K562 (cell line): ENCODE measurements at regions not wholly inside any gene's neighbourhood (a gene's known extent, or its start where the extent isn't known, plus 50 kb on each side); places are given as distances from the start of the nearest gene placed in this dataset.

ENCODE experiments used
- ATAC-seq: fragments of 200-7000 bp; cut with Tn5 transposase; 3 replicates; pipeline ENCODE4 v1.9.1; 2020; ENCODE audit warnings: moderate library complexity
- BruUV-seq: library from RNA; stranded (reverse); fragments of 400-500 nt; replicated peaks from 2 replicates; lab custom pipeline; 2021; lab: Mats Ljungman, UMichigan
- CTCF ChIA-PET: fragments of 300-600 bp; formaldehyde crosslinking; extraction: SDS; loops from one replicate; lab custom pipeline; 2021; ENCODE audit warnings: low intra/inter-chr PET ratio; lab: Yijun Ruan, JAX
- POLR2A ChIA-PET: fragments of 300-600, 350-650 bp; sonication (Branson Sonifier 250); formaldehyde crosslinking; extraction: SDS; loops from one replicate; lab custom pipeline; 2021; ENCODE audit warnings: antibody characterized with exemption, inconsistent platforms; lab: Yijun Ruan, JAX
- DNase-seq, 4 experiments: peaks; one replicate each; pipeline versions ENCODE4 v3.0.0 to v3.0.0-alpha.2; 2011 to 2018; ENCODE audit warnings: low spot score in 3 of 4, mixed read lengths in 3 of 4; ENCODE audit errors: extremely low read depth in 1 of 4
- FAIRE-seq: peaks from 2 replicates; lab custom pipeline; 2011; peaks lifted over from hg19 to GRCh38; lab: Jason Lieb, UNC
- H2AFZ ChIP-seq: 2 replicates; pipeline ENCODE4 v1.6.0; 2011; ENCODE audit warnings: low read depth, low read length, control low read depth, inconsistent platforms
- H3K27ac ChIP-seq: fragments of 200-600 bp; 3 replicates; pipeline ENCODE4 v1.8.0; 2011; ENCODE audit warnings: low read depth, mild to moderate bottlenecking, control low read depth, inconsistent platforms, low read length, moderate library complexity, mixed read lengths; ENCODE audit errors: extremely low read depth
- H3K27me3 ChIP-seq, 2 experiments: fragments of 300-600 bp in 1 of 2; 2 replicates in 1 of 2; 3 replicates in 1 of 2; pipeline versions ENCODE4 v1.6.0 to v1.8.0; 2011; ENCODE audit warnings: inconsistent platforms in 2 of 2, low read length in 2 of 2, mild to moderate bottlenecking in 1 of 2, mixed read lengths in 1 of 2, moderate library complexity in 1 of 2; ENCODE audit not compliant: control insufficient read depth in 2 of 2, insufficient read depth in 2 of 2
- H3K36me3 ChIP-seq: fragments of 300-600 bp; 3 replicates; pipeline ENCODE4 v1.8.0; 2011; ENCODE audit warnings: mild to moderate bottlenecking, low read length, inconsistent platforms; ENCODE audit not compliant: control insufficient read depth, insufficient read depth
- H3K4me1 ChIP-seq, 2 experiments: fragments of 200-600 bp in 1 of 2; replicated peaks in 1 of 2; 2 replicates in 1 of 2; 3 replicates in 1 of 2; pipeline versions ENCODE4 v1.5.1 to v1.8.0; 2011; ENCODE audit warnings: inconsistent platforms in 2 of 2, low read length in 2 of 2, mild to moderate bottlenecking in 1 of 2, mixed read lengths in 1 of 2, moderate library complexity in 1 of 2; ENCODE audit not compliant: control insufficient read depth in 2 of 2, insufficient read depth in 2 of 2
- H3K4me2 ChIP-seq: 2 replicates; pipeline ENCODE4 v1.6.1; 2011; ENCODE audit warnings: low read length, control low read depth, inconsistent platforms, mixed read lengths; ENCODE audit not compliant: insufficient read depth
- H3K4me3 ChIP-seq: fragments of 200-600 bp; sonication (generic), shearing (Covaris generic); 2 replicates; pipeline ENCODE4 v1.5.1; 2016; ENCODE audit warnings: control low read depth, inconsistent platforms
- H3K79me2 ChIP-seq: fragments of 200-600 bp; 3 replicates; pipeline ENCODE4 v1.8.0; 2011; ENCODE audit warnings: low read length, inconsistent platforms; ENCODE audit not compliant: control insufficient read depth, insufficient read depth
- H3K9ac ChIP-seq, 2 experiments: 2 replicates each; pipeline versions ENCODE4 v1.6.0 to v1.6.1; 2011; ENCODE audit warnings: low read depth in 2 of 2, low read length in 2 of 2, control low read depth in 1 of 2, inconsistent platforms in 1 of 2, mild to moderate bottlenecking in 1 of 2, mixed read lengths in 1 of 2; ENCODE audit not compliant: insufficient read depth in 1 of 2
- H3K9me1 ChIP-seq: one replicate; pipeline ENCODE4 v1.6.0; 2011; ENCODE audit warnings: inconsistent platforms, mild to moderate bottlenecking, low read length, moderate library complexity; ENCODE audit not compliant: control insufficient read depth, insufficient read depth
- H3K9me3 ChIP-seq: replicated peaks from 2 replicates; pipeline ENCODE4 v1.5.1; 2011; ENCODE audit warnings: low read depth, low read length, inconsistent platforms; ENCODE audit not compliant: control insufficient read depth, insufficient read depth
- H4K20me1 ChIP-seq: replicated peaks from 2 replicates; pipeline ENCODE4 v1.6.1; 2011; ENCODE audit warnings: low read length, inconsistent platforms, mixed read lengths; ENCODE audit not compliant: control insufficient read depth, insufficient read depth
- ARID1B ChIP-seq: fragments of 450-650 bp; IDR thresholded peaks from 2 replicates; pipeline ENCODE4 v1.6.1; 2016; ENCODE audit warnings: antibody characterized with exemption, mild to moderate bottlenecking, inconsistent platforms
- C11orf30 ChIP-seq: fragments of 450-650 bp; IDR thresholded peaks from 2 replicates; pipeline ENCODE4 v1.6.1; 2016; ENCODE audit warnings: low read depth, mild to moderate bottlenecking
- CBFA2T2 ChIP-seq: fragments of 450-650 bp; conservative IDR thresholded peaks from 2 replicates; pipeline ENCODE4 v1.6.1; 2017; ENCODE audit warnings: mild to moderate bottlenecking
- CBFA2T3 ChIP-seq: fragments of 450-650 bp; IDR thresholded peaks from 2 replicates; pipeline ENCODE4 v1.6.1; 2017
- CBX1 ChIP-seq: sonication (generic); IDR thresholded peaks from 2 replicates; pipeline ENCODE4 v1.6.1; 2016; ENCODE audit warnings: antibody characterized with exemption, low read depth, mild to moderate bottlenecking
- FOXK2 ChIP-seq, 2 experiments: fragments of 450-650 bp; IDR thresholded peaks in 1 of 2; conservative IDR thresholded peaks in 1 of 2; 2 replicates each; pipeline ENCODE4 v1.6.1; 2016; ENCODE audit warnings: low read depth in 2 of 2, mild to moderate bottlenecking in 1 of 2
- JUND ChIP-seq, 2 experiments: IDR thresholded peaks; 2 replicates in 1 of 2; 3 replicates in 1 of 2; pipeline ENCODE4 v1.6.1; 2011; ENCODE audit warnings: borderline replicate concordance in 2 of 2, low read depth in 2 of 2, low read length in 2 of 2, improper control_type of control experiment in 1 of 2, missing biosample characterization in 1 of 2, missing genetic modification characterization in 1 of 2, missing genetic modification reagents in 1 of 2
- MAFF ChIP-seq: IDR thresholded peaks from 2 replicates; pipeline ENCODE4 v1.6.1; 2012; ENCODE audit warnings: low read length, improper control_type of control experiment
- MAFG ChIP-seq: fragments of 450-650 bp; conservative IDR thresholded peaks from 2 replicates; pipeline ENCODE4 v1.6.1; 2016; ENCODE audit warnings: missing genetic modification characterization, missing compliant biosample characterization
- NFIC ChIP-seq: fragments of 450-650 bp; IDR thresholded peaks from 2 replicates; pipeline ENCODE4 v1.6.1; 2017; ENCODE audit warnings: mild to moderate bottlenecking, inconsistent platforms
- POLR2AphosphoS5 ChIP-seq: IDR thresholded peaks from 2 replicates; pipeline ENCODE4 v1.6.1; 2011; ENCODE audit warnings: mild to moderate bottlenecking, low read depth, low read length, moderate library complexity; ENCODE audit not compliant: control insufficient read depth, insufficient read depth
- SOX6 ChIP-seq: fragments of 450-650 bp; IDR thresholded peaks from 2 replicates; pipeline ENCODE4 v1.6.1; 2014; ENCODE audit warnings: mild to moderate bottlenecking
- TAL1 ChIP-seq: fragments of 450-650 bp; IDR thresholded peaks from 2 replicates; pipeline ENCODE4 v1.6.1; 2016; ENCODE audit warnings: mild to moderate bottlenecking
- TCF3 ChIP-seq: sonication (generic); formaldehyde crosslinking; IDR thresholded peaks from 2 replicates; pipeline ENCODE4 v1.4.0; 2020; ENCODE audit warnings: mild to moderate bottlenecking, missing genetic modification reagents
- TRIM28 ChIP-seq: fragments of 450-650 bp; IDR thresholded peaks from 2 replicates; pipeline ENCODE4 v1.6.1; 2017
- ZBTB7A ChIP-seq: IDR thresholded peaks from 2 replicates; pipeline ENCODE4 v1.6.1; 2011; ENCODE audit warnings: low read depth, mild to moderate bottlenecking, low read length, moderate library complexity, borderline replicate concordance; ENCODE audit not compliant: control insufficient read depth
- ZFP30 ChIP-seq: fragments of 250-450 bp; sonication (Bioruptor Pico); IDR thresholded peaks from 2 replicates; pipeline ENCODE4 v1.8.0; 2022; ENCODE audit warnings: moderate library complexity, mild to moderate bottlenecking, inconsistent platforms, borderline replicate concordance
- ZNF507 ChIP-seq: conservative IDR thresholded peaks from 2 replicates; pipeline ENCODE4 v1.6.1; 2017; ENCODE audit warnings: missing genetic modification characterization, missing compliant biosample characterization
- ZNF79 ChIP-seq: fragments of 250-450 bp; sonication (Bioruptor Pico); IDR thresholded peaks from 2 replicates; pipeline ENCODE4 v1.4.0; 2020; ENCODE audit warnings: low read depth, mild to moderate bottlenecking, moderate library complexity
- WGBS: fragments of 100-300 bp; shearing (Covaris generic); methylation state at CpG from one replicate; pipeline ENCODE4 v1.1.6; 2016; ENCODE audit warnings: low coverage, mixed read lengths; ENCODE audit not compliant: insufficient coverage; ENCODE audit errors: missing lambda C conversion rate; 5-methylcytosine and 5-hydroxymethylcytosine counted together
- in situ Hi-C: fragments of 300-500 bp; cut with MboI; formaldehyde crosslinking; loops from 4 replicates; pipeline ENCODE4 v1.15.0; 2018; ENCODE audit warnings: inconsistent platforms, mixed read lengths
- intact Hi-C: fragments of 100-400 bp; cut with micrococcal nuclease; formaldehyde crosslinking; loops from 2 replicates; pipeline ENCODE4 v1.14.2; 2022
- TF ChIP-seq, protein P1 (sequence below): fragments of 450-650 bp; conservative IDR thresholded peaks from 2 replicates; pipeline ENCODE4 v1.6.1; 2016; ENCODE audit warnings: missing genetic modification characterization, low read depth, mild to moderate bottlenecking, missing compliant biosample characterization, moderate library complexity
- TF ChIP-seq, protein P2 (sequence below): fragments of 450-650 bp; formaldehyde crosslinking; IDR thresholded peaks from 2 replicates; pipeline ENCODE4 v1.4.0; 2020; ENCODE audit warnings: mild to moderate bottlenecking
- TF ChIP-seq, protein P3 (sequence below): sonication (generic); formaldehyde crosslinking; IDR thresholded peaks from 2 replicates; pipeline ENCODE4 v1.8.1; 2023; ENCODE audit warnings: mild to moderate bottlenecking, missing genetic modification reagents, moderate library complexity

DNA sequence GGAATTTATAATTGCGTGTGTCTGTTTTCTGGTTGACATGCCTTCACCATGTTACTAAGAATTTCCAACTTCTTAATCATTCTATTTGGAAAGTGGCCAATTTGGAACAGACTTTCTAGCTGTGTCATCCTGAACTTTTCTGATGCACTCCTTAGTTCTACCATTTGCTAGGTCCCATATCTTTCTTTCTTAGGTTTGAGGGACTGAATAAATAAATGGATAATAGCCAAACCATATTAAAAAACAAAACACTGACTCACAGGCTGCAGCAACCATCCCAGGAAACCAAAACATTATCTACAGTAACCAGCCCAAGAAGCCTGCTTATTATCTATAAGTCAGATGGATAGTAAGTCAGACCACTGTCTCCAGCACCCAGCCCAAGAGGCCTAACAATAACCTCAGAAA lies 57.5 kb upstream of the PLET1 start:
- peak; percentile 54 for FAIRE-seq
- Histone ChIP-seq H3K27ac (no peak overlapping the region), H3K4me2 (no peak overlapping the region), H3K4me1 (no peaks in the 10 kb centered on the region; a peak in 2 of 5 replicates), H3K27me3 (peaks cover 0 to 8% of the 10 kb centered on the region in 2 experiments; a peak in 2 of 5 replicates), H3K4me3 (no peak overlapping the region), H3K79me2 (no peaks in the 10 kb centered on the region), H3K9ac (no peak overlapping the region), H3K9me1 (no peaks in the 10 kb centered on the region), H3K9me3 (peaks cover 4% of the 10 kb centered on the region; the same call in 1 of the 2 replicates), H4K20me1 (no peaks in the 10 kb centered on the region), H3K36me3 (no peaks in the 10 kb centered on the region), H2AFZ (no peak overlapping the region)
- ChIA-PET POLR2A (interaction anchor here (0.9 kb wide), 1 partner anchor 16 kb away, joined by 3 read pairs; no protein-coding TSS in a partner anchor), CTCF (no interaction called here)
- 0% methylated on average over 1 of the region's 1 CpG for WGBS
- intact Hi-C loops (no loop called here), in situ Hi-C loops (no loop called here)
- BruUV-seq = no TSS peak
- peak in 2 of 4 experiments; percentile 36 to 43 for DNase-seq
- no peak for ATAC-seq
- TF ChIP-seq ZNF507 (tag) (no peak), ARID1B (peak; percentile 46; the same call in 1 of the 2 replicates), MAFF (peak; percentile 33; the same call in 1 of the 2 replicates), CBFA2T2 (peak; percentile 53), ZFP30 (no peak), ZBTB7A (no peak), NFIC (peak; percentile 90), CBX1 (no peak), CBFA2T3 (peak; percentile 71), POLR2AphosphoS5 (0 out of 2 replicates have a peak, but pooled peaks have one; percentile 25), C11orf30 (peak; percentile 76), TCF3 (peak; percentile 15; the same call in 1 of the 2 replicates), TRIM28 (peak; percentile 50; the same call in 1 of the 2 replicates), JUND (IDR thresholded peaks at IDR 0.05; ENCODE audit: borderline replicate concordance, low read depth, low read length) (no peak), JUND (tag; IDR thresholded peaks at IDR 0.05; ENCODE audit: borderline replicate concordance, low read depth, low read length) (peak; percentile 28; the same call in 1 of the 3 replicates), TAL1 (peak; percentile 26; the same call in 1 of the 2 replicates), ZNF79 (CRISPR knock-in tag) (no peak), MAFG (tag) (peak; percentile 57), FOXK2 (conservative IDR thresholded peaks at IDR 0.05 in 1 of 2, IDR thresholded peaks at IDR 0.05 in 1 of 2; ENCODE audit: low read depth in 2 of 2) (no peak), SOX6 (0 out of 2 replicates have a peak, but pooled peaks have one; percentile 23)
- TF ChIP-seq, protein P1, sequence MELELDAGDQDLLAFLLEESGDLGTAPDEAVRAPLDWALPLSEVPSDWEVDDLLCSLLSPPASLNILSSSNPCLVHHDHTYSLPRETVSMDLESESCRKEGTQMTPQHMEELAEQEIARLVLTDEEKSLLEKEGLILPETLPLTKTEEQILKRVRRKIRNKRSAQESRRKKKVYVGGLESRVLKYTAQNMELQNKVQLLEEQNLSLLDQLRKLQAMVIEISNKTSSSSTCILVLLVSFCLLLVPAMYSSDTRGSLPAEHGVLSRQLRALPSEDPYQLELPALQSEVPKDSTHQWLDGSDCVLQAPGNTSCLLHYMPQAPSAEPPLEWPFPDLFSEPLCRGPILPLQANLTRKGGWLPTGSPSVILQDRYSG (tag) = no peak
- TF ChIP-seq, protein P2, sequence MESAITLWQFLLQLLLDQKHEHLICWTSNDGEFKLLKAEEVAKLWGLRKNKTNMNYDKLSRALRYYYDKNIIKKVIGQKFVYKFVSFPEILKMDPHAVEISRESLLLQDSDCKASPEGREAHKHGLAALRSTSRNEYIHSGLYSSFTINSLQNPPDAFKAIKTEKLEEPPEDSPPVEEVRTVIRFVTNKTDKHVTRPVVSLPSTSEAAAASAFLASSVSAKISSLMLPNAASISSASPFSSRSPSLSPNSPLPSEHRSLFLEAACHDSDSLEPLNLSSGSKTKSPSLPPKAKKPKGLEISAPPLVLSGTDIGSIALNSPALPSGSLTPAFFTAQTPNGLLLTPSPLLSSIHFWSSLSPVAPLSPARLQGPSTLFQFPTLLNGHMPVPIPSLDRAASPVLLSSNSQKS (CRISPR knock-in tag) = no peak
- TF ChIP-seq, protein P3, sequence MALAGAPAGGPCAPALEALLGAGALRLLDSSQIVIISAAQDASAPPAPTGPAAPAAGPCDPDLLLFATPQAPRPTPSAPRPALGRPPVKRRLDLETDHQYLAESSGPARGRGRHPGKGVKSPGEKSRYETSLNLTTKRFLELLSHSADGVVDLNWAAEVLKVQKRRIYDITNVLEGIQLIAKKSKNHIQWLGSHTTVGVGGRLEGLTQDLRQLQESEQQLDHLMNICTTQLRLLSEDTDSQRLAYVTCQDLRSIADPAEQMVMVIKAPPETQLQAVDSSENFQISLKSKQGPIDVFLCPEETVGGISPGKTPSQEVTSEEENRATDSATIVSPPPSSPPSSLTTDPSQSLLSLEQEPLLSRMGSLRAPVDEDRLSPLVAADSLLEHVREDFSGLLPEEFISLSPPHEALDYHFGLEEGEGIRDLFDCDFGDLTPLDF = no peak
